Left lobe of liver (tissue), 2 donors: ENCODE measurements at regions not wholly inside any gene's neighbourhood (a gene's known extent, or its start where the extent isn't known, plus 50 kb on each side); places are given as distances from the start of the nearest gene placed in this dataset.

ENCODE experiments used
- ATAC-seq: fragments of 200-7000 bp; cut with Tn5 transposase; one replicate; pipeline ENCODE4 v1.9.1; 2020; ENCODE audit warnings: mild to moderate bottlenecking, moderate library complexity
- DNase-seq: peaks from one replicate; pipeline ENCODE4 v3.0.0-alpha.2; 2020; ENCODE audit warnings: low spot score
- donor health status: DM: no; HTN: no; CAD: no; lungs with moderate emphysema.
- donor health status: DM: no; HTN: yes; CAD: no.

DNA sequence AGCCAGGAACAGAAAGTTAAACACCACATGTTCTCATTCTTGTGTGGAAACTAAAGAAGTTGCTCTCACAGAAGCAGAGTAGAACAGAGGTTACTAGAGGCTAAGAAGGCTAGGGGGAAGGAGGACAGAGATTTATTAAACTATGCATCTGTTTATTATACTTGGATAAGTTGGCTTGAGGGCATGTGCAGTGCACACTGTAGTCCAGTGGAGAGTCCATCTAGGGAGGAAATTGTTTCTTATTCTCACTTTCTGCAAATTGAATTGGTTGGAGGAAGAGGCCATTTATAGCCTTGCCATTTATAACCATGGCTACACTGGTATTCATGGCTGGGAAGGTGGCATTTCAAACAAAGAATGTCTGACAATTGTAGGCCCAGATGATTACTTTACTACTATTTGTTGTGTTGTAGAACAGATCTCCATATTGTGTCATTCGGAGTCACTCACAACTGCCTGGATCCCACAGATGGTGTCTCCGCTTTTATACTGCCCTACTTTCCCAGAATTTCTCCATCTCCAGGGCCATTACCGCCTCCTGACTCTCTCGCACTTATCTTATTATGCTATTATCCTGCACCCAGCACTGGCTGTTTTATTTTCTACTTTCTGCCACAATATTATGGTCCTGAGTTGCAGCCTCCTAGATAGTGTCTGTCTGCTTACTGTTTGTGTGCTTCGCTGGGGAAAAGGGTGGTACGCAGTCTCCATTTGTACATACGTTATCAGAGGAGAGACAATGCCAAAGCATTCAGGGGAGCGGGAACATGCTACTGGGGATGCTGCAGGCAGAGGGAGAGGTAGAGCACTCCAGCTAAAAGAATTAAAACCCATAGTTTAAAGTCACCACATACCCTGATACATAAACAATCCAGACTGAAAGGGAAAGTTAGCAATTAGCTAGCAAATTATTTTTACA is 169.3 kb upstream of the BLID start:
- DNase-seq, result no peak
- ATAC-seq, result no peak

DNA sequence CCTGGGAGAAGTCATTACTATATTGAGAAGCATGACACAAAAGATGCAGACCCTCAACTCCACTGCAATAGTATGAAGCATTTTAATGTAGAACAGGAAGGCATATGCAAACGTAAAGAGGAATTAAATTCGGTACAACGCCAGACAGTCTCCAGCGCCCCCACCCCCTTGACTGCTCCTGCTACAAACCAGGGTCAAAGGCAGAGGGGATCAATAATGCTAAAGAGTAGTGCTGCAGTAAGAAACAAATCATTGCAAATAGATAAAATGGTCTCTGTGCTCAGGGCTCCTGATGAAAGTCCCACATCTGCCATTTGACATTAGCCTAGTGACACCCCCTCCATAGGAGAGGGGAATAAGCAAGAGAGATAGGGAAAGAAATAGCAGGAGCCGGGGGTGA is 164.9 kb upstream of the BLID start:
- DNase-seq, result no peak
- ATAC-seq, result no peak

DNA sequence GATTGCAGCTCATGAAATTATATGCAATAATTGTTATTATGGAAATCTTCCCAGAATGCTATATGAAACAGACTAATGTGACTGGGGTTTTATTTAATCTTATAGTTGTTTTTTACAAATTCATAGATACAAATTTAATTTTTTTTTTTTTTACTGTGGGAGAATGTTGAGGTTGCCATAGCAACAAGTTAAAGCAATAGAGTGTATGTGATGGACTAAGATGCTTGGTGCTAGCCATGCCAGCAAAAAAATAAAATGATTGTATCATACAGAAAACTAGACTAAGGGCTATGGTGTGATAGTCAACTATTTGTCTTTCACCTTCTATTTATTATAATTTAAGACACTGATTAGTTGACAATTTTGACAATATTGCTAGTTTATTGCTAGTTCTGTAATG is 163.2 kb upstream of the BLID start:
- no peak for DNase-seq
- ATAC-seq, result no peak

DNA sequence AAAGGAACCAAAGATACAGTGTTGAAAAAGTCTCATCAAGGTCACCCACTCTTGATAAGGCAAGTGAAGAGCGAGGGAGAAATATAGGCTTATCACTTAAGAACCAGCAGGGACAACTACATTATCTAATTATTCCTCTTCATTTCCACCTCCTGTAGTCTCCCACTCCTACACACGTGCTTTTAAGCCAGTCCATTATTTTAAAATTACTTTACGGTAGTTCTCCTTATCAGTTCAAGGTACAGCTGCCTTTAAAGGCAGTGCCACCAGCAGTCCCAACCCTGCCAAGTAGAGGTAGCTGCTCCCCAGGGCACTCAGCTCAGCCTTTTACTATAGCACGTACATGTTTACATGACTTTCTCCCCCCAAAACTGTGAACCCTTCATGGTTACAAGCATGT is 161.5 kb upstream of the BLID start:
- DNase-seq, result no peak

DNA sequence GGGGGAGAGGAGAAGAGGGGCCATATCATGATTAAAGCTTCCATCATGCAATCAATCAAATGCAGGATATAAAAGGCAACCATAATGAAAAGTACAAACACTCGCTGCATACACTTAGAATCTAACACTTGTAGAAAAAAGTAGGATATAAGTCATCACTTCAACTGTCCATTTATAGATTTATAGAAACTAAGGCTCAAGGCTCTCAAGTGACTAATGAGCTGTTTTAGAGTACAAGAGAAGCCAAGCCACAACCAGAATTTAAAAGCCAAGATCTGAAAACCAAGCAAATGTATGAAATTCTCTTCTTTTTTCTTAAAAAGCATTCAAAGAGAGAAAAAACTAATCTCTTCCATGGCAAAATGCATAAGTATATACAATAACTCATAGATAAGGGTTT is 160.2 kb upstream of the BLID start:
- ATAC-seq (no peak), DNase-seq (no peak)

More for the DNA sequence above, 161.5 kb upstream of the BLID start:
- ATAC-seq, result no peak

DNA sequence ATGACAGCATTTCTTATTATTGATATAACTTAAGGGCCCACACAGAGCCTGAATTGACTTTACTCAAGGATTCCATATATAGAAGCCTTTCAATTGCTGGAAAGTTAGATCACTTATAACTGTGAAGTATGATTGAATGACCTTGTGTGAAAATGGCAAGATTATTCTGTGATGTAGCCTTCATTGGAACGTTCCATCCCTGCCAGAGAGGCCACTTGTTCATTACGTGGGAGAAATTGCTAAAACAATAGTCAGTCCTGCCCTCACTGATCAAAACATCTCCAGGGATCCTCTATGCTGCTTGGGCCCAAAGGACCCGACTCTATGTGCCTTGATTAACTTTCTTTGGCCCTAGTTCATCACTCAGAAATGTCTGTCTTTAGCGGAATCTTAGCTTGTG is 159.5 kb upstream of the BLID start:
- no peak for DNase-seq
- ATAC-seq, result no peak

DNA sequence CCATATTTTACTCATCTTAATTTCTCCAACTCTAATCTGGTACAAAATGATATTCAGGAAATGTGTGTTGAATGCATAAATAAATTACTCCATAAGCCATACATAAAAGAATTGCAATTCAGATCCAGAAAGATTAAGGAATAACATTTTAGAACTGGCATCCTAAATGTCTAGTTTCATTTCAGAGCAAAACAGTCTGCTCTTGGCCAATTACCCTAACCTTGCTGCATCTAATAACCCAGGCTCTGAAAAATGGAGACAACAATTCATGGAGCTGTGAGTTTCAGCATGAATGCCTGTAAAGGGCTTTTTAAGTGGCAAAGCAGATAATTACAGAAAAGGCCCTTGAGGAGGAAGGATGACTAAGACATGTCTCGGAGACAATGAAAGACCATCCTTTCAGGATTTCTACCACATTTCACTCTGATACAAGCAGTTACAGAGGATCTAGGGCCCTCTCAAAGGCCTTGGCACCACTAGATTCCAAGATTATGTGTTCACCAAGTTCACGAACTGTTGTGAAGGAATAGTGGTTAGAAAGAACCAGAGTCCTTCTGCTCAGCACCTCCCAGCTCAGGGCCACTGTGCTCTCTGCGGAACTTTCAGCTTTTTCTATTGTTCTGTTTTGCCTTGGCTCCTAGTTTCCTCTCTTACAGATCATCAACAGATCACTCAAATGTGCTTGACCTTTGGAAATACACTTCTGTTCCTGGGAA is 157.6 kb upstream of the BLID start:
- ATAC-seq, result no peak
- DNase-seq, result no peak

DNA sequence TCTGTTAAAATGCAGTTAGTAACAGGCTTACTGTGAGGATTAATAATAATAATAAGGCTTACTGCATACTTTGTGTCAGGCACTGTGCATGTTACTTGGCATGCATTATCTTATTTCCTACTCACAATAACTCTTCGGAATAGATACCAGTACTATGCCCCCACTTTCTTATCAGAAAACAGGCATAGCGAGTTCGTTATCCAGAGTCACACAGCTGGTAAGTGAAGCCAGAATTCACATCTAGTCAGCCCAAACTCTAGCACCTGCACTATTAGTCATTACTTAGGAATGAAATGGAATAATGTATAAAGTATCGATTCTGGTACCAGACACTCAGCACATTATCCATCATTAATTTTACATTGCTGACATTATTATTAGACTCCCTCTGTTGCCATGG is 155.7 kb upstream of the BLID start:
- ATAC-seq (no peak), DNase-seq (no peak)

DNA sequence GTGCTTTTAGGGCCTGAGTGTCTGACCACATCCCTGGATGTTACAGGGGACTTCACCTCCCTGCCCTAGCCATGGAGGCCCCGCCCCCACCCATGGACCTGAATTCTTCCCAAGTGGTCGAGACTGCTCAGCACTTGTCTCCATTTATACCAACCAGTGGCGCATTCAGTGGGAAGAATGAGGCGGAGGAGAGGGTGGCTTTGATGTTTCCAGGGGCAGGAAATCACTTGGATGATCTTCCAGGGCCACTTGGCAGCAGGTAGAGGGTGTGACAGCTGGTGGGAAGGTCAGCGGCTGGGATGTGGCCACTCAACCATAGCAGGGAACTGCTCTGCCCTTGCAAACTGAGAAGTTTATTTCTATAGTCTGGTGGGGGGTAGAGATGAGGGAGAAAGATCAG is 155.1 kb upstream of the BLID start:
- ATAC-seq, result no peak
- DNase-seq, result no peak

DNA sequence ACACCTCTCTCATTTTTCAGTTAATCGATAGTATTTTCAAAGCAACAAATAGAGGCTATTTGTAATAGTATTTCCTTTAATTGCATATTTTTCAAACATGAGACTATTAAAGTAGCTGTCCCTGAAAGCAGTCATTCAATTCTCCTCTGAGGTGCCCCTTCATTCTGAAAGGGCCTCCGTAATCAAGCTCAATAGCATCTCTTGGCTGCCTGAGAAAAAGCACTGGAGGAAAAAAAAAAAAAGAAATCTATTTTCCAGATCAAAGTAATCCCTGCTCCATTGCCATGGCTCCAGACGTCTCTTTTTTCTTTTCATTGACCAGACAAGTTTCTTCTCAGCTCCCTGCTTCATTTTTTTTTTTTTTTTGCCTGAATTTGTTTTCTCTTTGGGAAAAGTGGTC is 154.5 kb upstream of the BLID start:
- DNase-seq, result no peak
- ATAC-seq, result no peak

DNA sequence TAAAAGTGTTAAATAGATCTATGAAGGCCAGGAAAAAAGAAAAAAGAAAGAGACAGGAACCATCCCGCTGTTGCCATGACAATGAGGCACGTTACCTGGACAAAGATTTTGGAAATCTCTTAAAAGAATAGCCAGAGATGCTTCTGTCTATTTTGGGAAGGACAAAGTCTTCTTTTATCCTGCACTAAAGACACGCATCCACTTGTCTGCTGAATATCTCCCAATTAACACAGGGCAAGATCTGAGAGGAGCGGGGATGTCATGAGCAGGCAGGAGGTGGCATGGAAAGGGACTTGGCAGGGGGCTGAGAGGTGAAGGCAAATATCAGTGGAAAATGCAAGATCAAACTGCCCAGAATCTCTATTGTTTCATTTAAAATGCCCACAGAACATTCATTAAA is 153.8 kb upstream of the BLID start:
- no peak for ATAC-seq

DNA sequence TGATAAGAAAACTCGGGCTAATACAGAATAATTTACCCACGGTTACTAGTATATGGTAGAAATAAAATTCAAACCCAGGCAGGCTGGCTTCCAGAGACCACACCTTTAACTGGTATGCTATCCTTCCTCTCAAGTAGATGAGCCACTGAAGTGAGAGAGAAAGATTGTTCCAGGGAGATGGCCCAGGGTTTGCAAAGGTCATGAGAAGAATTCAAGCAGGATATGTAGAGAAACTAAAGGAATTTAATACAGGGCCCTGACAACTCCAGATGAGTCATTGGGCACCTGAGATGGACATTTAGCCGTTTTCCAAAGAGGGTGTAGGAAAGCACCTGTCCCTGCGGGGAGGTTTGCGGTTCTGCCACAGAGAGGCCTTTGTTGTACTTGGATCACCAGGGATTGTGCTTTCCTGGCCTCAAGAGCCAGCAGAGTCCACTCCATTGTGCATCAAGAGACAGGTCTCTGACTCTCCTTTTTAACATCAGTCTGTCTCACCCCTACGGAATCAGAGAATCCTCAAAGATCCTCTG is 152.7 kb upstream of the BLID start:
- ATAC-seq (no peak), DNase-seq (no peak)

More for the DNA sequence above, 153.8 kb upstream of the BLID start:
- DNase-seq, result no peak

DNA sequence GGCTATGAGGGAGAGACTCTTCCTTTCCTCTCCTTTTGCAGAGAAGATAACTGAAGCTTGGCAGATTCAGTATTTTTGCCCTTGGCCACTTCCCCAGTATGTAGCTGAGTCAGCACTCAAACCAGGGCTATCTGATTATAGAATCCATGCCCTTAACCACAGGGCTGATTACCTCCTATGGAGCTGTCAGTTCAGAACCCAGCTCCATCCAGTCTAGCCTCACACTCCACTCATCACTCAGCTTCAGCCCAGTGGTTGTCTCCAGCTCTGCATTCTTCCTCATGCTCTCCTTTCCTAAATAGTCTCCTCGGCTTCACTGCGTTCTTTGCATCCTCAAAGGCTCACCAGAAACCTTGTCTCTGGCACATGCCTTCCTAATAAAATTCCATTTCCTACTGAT is 151.6 kb upstream of the BLID start:
- DNase-seq (no peak), ATAC-seq (peak; percentile 60)

DNA sequence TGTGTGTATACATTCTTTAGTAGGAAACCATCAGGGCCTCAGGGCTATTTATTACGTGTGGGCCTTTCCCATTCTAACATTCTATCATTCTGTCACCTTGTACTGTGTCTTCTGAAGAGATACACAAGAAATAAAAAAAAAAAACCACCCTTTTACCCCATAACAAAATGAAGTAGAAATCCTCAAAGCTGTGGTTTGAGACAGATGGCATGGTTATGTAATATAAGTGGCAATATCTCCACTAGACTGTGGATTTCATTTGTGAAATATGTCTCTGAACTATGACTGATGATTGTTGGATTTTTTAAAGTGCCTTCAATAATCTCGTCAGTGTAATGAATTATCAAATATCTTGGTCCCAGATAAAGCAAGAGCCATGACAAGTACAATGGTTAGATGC is 150.0 kb upstream of the BLID start:
- DNase-seq, result no peak
- no peak for ATAC-seq

DNA sequence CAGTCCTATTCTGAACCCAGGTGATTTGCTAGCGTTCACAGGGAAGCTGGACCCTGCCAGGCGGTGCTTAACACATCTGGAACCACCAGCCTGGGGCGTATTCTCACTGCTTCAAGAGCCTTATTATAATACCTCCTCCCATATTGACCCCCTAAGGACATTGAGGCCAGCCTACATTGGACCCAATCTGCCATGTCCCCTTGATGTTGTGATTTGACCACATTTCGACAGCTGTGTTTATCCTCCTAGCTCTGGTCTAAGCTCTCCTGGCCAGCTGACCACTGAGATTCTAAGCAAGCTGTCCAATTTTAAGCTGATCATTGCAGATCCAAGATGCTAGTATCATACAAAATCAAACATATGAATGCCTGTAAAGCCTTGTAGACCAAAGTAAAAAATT is 148.1 kb upstream of the BLID start:
- DNase-seq, result no peak
- no peak for ATAC-seq

DNA sequence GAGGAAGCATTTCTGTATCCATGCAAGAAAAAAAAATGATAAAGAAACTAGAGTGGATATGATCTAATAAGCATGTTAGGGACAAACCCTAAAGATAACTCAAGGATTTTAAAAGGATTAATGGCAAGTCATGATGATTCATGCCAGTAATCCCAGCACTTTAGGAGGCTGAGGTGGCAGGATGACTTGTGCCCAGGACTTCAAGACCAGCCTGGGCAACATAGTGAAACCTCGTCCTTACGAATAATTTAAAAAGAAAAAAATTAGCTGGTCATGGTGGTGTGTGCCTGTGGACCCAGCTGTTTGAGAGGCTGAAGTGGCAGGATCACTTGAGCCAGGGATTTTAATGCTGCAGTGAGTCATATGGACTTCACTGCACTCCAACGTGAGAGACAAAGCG is 145.5 kb upstream of the BLID start:
- no peak for ATAC-seq
- no peak for DNase-seq

DNA sequence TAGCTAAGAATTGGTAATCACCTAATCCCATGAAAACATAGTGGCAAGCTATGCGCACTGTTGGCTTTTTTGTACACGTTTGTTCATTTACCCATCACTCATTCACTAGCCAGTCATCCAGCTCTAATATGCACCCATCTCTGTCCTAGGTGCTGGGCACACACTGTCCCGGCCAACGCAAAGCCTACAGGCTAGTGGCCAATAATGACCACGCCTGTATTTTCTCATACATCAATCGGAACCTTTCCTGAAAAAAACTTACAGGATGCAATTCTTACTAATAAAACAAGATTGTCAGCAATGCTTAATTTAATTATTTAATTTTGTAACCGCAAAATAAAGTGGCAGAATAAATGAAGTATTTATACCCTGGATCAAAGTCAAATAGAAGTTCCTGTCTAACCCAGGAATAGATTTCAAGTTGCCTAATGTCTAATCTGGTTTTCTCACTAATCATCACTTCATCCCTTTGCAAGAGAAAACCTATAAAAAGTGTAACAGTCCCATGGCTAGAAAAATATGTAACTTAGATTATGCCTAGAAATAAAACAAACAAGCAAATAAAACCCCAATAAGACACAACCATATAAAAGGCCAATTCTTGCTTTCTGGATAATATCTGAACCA is 143.3 kb upstream of the BLID start:
- no peak for ATAC-seq
- DNase-seq, result no peak

DNA sequence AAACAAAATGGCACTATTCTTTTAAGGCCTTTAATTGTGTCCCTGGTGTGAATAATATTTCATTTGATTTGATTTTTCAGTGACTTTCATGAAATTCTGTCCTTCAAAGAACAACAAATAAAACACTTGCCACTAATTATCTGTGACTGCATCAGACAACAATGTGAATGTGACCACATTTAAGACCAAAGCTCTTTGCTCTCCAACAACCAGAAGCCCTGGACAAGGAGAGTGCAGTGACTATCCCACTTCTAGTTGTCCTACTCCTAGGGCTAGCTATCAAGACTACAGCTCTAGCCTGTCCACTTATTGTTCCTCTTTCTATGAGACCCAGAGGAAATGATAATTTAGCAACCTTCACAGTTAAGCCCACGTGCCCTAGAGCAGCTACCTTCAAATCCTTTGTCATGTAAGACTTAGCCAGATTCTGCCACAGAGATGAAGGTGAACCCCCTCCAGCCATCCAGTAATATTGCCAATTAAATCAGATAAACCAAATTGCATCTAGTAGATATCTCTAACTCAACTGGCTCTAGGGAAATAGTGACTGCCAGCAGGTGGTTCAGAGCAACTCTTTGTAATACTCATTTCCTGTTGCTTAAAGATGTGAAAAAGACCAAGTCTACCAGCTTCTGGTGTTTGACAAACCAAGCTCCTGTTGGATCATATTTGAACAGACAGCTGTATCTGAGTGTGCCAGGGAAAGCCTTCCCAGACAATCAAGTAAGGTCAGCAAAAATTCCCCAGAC is 142.6 kb upstream of the BLID start:
- DNase-seq, result no peak
- no peak for ATAC-seq

DNA sequence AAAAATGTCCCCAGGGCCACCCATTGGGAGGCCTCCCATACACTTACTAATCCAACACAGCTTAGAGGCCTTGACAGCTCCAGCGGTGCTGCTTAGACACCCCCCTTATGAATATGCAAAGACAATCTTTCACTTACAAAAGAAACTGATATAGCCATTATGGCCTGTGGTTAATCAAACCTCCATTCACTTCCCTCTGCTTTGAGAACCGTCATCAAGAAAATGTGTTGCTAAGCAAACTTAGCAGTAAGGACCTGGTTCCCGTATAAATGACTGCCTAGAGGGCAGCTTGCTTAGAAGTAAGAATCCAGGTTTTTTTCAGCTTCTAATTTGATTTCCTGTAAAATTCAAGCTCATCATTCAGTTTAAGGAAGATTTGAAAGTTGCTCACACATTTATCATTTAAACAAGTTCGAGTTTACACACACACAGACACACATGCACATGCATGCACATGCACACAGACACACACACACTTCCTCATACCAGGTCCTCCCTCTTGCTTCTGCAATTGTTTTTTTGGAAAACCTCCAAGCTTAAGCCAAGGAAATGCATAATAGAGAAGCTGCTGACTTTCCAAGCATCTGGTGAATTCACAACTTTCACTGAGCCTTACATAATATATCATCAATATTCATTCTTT is 137.7 kb upstream of the BLID start:
- ATAC-seq (peak; percentile 27), DNase-seq (no peak)

DNA sequence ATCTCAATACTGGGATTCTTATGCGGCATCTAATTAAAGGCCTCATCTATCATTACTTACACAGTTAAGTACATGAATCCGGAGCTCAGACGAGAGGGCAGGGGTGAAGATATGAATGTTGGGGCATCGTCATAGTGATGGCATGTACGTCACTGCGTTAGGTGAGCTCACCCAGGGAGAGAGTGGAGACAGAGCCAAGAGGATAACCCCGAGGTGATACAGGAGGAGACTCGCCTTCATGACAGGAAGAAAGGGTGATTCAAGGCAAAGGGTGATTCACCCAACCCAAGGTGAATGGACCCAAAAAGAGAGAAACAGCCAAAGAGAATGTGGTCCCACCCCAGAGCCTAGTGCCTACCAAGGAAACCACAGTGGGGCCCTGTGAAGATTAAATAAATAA is 132.9 kb upstream of the BLID start:
- DNase-seq (no peak), ATAC-seq (no peak)

DNA sequence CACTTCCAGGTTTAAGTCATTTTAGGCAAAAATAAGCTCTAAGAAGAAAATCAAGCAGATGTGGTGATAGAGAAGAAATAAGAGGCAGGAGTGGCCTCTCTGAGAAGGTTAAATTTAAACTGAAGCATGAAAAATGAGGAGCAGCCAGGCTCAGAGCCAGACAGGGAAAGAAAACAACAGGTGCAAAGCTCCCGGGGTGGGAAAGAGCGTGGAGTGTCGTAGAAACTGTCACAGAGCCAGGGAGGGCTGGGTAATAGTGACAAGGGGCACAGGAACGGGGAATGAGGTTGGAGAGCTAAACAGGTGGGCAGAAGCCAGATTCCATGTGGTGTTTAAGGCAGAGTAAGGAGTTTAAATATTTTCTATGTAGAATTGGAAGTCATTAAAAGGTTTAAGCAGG is 132.1 kb upstream of the BLID start:
- no peak for DNase-seq
- ATAC-seq, result no peak
